ENCODE measurements at regions not wholly inside any gene's neighbourhood (a gene's known extent, or its start where the extent isn't known, plus 50 kb on each side); places are given as distances from the start of the nearest gene placed in this dataset.

GRCh38 chr4:111537165-111537564 lies 608.1 kb upstream of the FAM241A start:
- no peak for TF ChIP-seq CTCF (IDR thresholded peaks at IDR 0.05)
- no peak for TF ChIP-seq ZFX (IDR thresholded peaks at IDR 0.05; ENCODE audit: borderline replicate concordance)
